ENCODE measurements at regions not wholly inside any gene's neighbourhood (a gene's known extent, or its start where the extent isn't known, plus 50 kb on each side); places are given as distances from the start of the nearest gene placed in this dataset.
"Not testable (repeated sequence)": the region's sequence is repeated elsewhere in the genome, so short reads cannot be mapped to it uniquely, and the experiment has no call there.

DNA sequence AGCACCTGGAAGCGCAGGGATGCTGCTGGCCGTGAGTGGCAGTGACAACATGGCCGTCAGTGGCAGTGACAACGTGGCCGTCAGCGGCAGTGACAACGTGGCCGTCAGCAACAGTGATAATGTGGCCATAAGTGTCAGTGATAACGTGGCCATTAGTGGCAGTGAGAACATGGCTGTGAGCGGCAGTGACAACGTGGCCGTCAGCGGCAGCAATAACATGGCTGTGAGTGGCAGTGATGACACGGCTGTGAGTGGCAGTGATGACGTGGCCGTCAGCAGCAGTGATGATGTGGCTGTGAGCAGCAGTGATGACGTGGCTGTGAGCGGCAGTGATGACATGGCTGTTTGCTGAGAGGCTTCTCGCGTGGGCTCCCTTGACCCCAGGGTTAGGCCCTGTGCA, 169.8 kb downstream of the ERMARD start:
- Mint-ChIP-seq H3K36me3 (no peaks in the 10 kb centered on the region), H3K27me3 (no peaks in the 10 kb centered on the region), H3K9me3 (no peaks in the 10 kb centered on the region), H3K4me1 (no peaks in the 10 kb centered on the region), H3K4me3 (no peak overlapping the region), H3K27ac (no peak overlapping the region)
- no peak for DNase-seq

DNA sequence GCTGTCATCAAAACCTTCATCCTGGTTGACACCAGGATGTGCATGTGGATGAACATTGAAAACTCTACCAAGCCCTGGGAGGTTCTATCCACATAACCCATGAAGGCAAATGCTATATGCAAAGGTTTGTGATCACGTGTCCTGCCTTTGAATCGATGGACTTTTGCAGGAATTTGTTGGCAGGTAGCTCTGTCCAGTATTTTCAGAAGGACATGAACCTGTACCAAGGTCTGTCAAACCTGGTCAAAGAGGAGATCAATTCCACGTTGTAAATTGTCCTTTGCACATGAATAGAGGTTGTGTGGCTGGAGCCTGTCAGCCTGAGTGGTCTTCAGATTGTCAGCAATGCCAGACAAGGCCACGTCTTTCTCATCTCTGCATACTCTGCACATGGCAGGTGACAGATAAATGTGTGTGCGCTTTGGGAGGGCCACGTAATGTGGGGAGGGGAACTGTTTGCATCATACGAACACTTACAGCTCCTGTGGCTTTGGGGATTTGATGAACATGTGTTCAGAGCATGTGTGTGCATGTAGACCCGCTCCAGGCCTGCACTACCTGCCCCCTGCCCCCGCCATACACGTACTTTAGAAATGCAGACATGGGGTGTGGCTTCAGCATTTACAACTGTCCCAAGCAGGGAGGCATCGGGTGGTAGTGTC, 169.1 kb downstream of the ERMARD start:
- H3K4me3 Mint-ChIP-seq = no peak overlapping the region
- no peaks in the 10 kb centered on the region for H3K4me1 Mint-ChIP-seq
- no peaks in the 10 kb centered on the region for H3K9me3 Mint-ChIP-seq
- no peaks in the 10 kb centered on the region for H3K27me3 Mint-ChIP-seq
- no peak overlapping the region for H3K27ac Mint-ChIP-seq
- no peaks in the 10 kb centered on the region for H3K36me3 Mint-ChIP-seq
- DNase-seq = no peak

DNA sequence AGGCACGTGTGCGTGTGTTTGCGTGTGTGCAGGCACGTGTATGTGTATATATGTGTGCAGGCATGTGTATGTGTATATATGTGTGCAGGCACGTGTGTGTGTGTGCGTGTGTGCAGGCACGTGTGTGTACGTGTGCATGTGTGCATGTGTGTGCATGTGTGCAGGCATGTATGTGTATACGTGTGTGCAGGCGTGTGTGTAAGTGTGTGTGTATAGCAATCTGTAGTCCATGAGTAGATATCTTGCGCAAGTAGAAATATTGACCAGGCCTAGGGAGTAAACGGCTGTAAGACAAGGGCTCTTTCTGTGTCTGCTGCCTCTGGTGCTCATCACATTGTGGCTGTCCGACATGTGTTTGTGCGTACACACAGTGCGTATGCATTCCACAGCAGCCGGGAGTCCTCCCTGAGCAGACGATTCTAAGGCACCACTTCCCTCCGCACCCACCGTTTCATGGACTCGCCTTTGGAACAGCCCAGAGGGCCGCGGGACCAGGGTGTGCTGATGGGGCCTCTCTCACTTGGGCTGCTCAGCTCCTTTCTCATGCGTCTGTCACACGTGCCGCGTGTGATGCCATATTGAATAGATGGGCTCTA, 167.6 kb downstream of the ERMARD start:
- Mint-ChIP-seq H3K9me3 (no peaks in the 10 kb centered on the region), H3K4me1 (no peaks in the 10 kb centered on the region), H3K27me3 (no peaks in the 10 kb centered on the region), H3K27ac (no peak overlapping the region), H3K4me3 (no peak overlapping the region), H3K36me3 (no peaks in the 10 kb centered on the region)
- no peak for DNase-seq

DNA sequence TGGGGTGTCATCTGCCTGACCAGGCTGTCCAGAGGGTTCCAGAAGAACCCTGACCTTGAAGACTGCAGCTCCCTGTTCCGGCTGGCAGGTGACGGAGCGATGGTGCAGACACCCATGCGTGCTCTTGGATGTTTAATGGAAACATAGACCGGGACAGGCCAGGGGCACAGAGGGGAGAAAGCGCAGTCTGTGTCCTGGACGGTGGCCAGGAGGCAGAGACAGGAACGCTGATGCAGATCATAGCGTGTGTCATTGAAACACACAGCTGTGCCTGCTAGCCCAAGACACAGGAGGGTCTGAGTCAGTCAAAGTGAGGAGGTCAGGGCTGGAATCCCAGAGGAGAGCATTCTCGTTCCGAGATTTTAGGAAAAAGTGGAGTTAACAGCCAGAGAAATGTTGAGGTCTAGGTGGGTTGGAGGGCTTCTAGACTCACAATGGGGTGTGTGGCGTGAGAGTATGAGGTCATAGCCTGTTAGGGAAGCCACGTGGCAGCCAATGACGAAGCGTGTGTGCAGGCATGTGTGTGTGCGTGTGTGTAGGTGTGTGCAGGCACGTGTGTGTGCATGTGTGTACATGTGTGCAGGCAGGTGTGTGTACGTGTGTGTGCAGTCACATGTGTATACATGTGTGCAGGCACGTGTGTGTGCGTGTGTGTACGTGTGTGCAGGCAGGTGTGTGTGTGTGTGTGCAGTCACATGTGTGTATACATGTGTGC, 167.0 kb downstream of the ERMARD start:
- Mint-ChIP-seq H3K27ac (no peak overlapping the region), H3K36me3 (no peaks in the 10 kb centered on the region), H3K27me3 (no peaks in the 10 kb centered on the region), H3K9me3 (no peaks in the 10 kb centered on the region), H3K4me1 (no peaks in the 10 kb centered on the region), H3K4me3 (no peak overlapping the region)
- DNase-seq = no peak

DNA sequence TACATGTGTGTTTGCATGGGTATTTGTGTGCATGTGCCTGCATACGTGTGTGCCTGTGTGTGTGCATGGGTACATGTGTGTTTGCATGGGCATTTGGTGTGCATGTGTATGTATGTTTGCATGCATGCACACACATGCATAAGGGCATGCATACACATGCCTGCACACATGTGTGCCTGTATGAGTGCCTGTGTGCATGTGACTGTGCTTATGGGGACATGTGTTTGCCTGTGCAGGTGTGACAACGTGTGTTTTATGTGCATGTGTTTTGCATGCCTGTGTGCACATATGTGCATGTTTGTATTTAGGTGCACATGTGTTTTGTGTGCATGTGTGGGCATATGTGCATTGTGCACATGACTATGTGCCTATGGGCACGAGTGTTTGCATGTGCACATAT, 165.7 kb downstream of the ERMARD start:
- no peak overlapping the region for H3K4me3 Mint-ChIP-seq
- H3K4me1 Mint-ChIP-seq = peaks cover 2% of the 10 kb centered on the region
- H3K36me3 Mint-ChIP-seq = no peaks in the 10 kb centered on the region
- H3K27me3 Mint-ChIP-seq = no peaks in the 10 kb centered on the region
- DNase-seq = no peak
- no peak overlapping the region for H3K27ac Mint-ChIP-seq
- H3K9me3 Mint-ChIP-seq = no peaks in the 10 kb centered on the region

DNA sequence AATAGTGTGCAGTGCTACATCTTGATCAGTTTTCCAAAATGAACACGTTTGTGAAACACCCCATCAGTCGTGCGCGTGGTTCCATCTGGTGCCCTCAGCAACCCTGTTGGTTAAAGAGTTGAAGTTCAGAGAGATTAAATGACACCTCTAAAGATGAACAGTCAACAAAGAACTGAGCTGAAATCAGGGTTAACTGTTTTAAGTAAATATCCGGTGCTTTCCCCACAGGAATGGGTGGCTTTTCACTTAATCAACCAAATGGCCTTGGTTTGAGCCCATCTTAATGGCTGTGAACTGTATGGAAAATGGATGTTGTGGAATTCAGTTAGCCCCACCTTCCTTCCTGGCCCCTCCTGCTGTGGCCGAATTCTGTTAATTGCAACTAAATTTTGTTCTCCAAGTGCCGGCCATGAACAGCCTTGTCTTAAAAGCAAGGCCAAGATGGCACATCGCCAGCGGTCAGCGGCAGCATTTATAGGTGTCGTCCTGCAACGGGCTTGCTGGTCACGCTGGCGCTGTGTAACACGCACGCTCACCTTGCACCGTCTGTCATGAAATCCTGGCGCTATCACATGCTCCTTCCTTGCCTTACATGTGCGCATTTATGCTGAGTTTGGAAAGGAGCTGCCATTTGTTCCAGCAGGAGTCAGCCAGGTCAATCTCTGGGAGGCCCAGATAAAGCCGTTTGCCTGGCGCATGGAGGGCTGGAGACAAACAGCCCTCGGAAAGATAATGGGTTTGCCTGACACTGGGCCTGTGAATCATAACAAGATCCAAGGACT, 164.5 kb downstream of the ERMARD start:
- Mint-ChIP-seq H3K4me3 (no peak overlapping the region), H3K36me3 (no peaks in the 10 kb centered on the region), H3K27ac (no peak overlapping the region), H3K9me3 (no peaks in the 10 kb centered on the region), H3K27me3 (no peaks in the 10 kb centered on the region), H3K4me1 (peaks cover 2% of the 10 kb centered on the region)
- DNase-seq = no peak

DNA sequence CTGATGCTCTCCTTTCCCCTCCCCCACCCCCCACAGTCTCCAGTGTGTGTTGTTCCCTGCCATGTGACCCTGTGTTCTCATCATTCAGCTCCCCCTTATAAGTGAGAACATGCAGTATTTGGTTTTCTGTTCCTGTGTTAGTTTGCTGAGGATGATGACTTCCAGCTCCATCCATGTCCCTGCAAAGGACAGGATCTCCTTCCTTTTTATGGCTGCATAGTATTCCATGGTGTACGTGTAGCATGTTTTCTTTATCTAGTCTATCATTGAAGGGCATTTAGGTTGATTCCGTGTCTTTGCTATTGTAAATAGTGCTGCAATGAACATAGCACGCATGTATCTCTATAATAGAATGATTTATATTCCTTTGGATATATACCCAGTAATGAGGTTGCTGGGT, 162.3 kb downstream of the ERMARD start:
- H3K4me3 Mint-ChIP-seq, H3K27ac Mint-ChIP-seq, H3K4me1 Mint-ChIP-seq, H3K27me3 Mint-ChIP-seq, H3K36me3 Mint-ChIP-seq, DNase-seq, H3K9me3 Mint-ChIP-seq: not testable (repeated sequence)

DNA sequence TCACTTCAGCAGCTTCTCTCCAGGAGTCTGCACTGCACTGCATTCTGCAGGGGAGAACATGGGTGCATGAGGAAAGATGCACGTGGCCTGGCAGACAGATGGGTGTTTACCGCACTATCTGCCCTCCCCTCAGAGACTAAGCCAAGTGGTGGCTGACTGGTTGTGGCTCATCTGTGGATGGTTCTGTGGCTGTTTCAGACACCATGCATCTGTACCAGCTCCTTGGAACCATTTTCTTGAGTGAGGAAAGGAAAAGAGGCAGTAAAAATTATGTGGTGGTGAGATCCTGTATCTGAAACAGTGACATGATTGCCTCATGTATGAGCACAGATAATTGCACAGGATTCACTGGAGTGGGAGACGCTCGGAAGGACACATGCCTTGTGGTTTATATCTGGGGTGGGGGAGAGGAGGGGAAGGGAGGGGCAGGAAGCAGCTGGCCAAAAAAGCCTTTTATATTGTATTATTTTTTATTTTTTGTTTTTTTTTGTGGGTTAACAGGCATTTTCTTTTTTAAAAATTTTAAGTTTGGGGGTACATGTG, 161.7 kb downstream of the ERMARD start:
- H3K4me3 Mint-ChIP-seq = no peak overlapping the region
- H3K4me1 Mint-ChIP-seq = peaks cover 2% of the 10 kb centered on the region
- no peaks in the 10 kb centered on the region for H3K27me3 Mint-ChIP-seq
- no peak overlapping the region for H3K27ac Mint-ChIP-seq
- H3K36me3 Mint-ChIP-seq = no peaks in the 10 kb centered on the region
- no peak for DNase-seq
- H3K9me3 Mint-ChIP-seq = no peaks in the 10 kb centered on the region

DNA sequence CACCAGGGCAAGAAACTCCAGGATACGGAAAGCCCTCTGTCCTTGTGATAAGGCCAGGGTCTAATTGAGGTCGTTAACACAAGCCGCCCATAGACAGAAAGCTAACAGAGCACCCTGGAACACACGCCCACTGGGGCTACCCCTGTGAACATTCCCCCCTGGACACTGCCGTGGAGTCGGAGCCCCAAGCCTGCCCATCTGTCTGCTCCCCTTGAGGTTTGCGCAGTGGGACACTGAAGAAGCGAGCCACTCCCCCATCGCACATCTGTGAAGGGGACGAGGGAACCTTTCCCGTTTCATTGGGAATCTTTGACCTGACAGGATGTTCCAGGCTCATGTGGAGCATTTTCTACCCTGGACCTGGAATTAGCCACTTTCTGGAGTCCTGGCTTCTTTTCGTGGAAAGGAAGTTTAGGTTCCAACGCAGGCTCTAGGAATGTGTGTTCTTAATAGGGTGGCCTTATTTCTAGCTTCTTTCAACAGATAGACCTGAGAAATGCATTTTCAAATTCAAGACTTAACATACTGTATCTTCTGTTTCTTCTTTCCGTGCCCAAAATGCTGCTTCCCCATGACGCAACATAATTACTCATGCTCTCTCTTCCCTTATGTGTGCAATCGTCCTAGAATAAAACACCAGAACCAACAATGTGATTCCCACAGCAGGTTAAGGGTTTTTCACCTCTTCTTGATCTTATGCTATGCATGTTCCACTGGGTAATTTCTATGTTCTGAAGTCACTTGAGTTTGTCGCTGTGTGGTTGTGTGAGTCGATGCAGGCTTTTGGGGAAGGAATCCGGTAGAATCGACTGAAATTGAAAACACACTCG, 161.1 kb downstream of the ERMARD start:
- no peaks in the 10 kb centered on the region for H3K36me3 Mint-ChIP-seq
- no peak overlapping the region for H3K27ac Mint-ChIP-seq
- H3K27me3 Mint-ChIP-seq = no peaks in the 10 kb centered on the region
- no peak for DNase-seq
- H3K9me3 Mint-ChIP-seq = no peaks in the 10 kb centered on the region
- H3K4me3 Mint-ChIP-seq = no peak overlapping the region
- peaks cover 2% of the 10 kb centered on the region for H3K4me1 Mint-ChIP-seq

DNA sequence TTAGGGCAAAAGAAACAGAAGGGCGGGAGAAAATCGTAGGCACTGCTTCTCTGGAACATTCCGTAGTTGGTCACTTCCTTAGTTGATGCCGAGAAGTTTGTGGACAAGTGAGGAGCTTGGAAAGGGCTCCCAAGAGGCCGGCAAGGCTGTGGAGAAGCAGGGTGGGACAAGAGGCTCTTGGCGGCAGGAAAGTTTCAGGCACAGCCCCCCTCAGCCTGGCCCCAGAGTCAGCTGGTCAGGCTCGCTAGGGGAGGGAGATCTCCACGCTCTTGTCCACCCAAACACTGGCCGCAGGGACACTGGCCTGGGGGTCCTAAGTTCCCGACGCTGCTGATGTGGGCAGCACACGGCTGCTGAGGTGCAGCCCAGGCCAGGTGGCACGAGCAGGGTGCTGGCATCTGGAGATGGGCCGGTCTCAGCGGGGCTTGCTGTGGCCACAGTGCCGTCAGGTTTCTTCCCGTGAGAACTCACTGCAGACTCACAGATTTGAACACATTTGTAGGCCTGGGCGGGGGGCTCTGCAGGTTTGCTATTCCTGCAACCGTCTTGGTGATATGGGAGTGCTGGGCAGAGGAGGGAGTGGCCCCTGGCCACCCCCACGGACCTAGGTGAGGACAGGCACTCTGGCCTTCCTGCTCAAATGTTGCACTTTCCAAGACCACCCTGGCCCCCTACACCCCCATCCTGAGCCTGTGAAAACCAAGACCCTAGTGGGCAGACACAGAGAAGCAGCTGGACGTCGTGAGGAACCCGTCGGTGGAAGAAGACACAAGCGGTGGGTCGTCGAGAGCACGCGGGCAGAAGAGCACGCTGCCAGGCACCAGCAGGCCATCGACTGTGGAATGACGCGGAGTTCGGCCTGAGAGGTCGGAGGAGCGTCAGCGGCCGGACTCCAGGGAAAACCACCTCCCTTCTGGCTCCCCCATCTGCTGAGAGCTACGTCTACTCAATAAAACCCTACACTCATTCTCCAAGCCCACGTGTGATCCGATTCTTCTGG, 160.1 kb downstream of the ERMARD start:
- H3K36me3 Mint-ChIP-seq = no peaks in the 10 kb centered on the region
- peaks cover 2% of the 10 kb centered on the region for H3K4me1 Mint-ChIP-seq
- H3K27ac Mint-ChIP-seq = no peak overlapping the region
- no peak for DNase-seq
- no peaks in the 10 kb centered on the region for H3K9me3 Mint-ChIP-seq
- H3K4me3 Mint-ChIP-seq = no peak overlapping the region
- no peaks in the 10 kb centered on the region for H3K27me3 Mint-ChIP-seq

DNA sequence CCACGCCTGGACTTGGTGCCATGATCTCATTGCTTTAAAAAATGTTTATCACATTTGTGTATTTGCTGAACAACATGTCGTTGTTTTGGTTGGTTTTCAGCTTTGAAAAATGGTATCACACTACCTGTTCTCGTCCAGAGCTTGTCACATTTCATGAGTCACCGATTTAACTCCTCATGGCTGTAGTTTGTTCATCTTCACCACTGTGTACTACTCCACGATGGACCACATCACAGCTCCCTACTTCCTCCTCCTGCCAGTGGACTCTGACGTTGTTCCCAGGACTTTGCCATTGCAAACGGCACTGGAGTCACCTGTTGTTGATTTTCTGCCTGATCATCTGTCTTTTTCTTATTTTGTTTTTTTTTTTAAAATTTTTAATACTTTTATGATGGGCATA, 157.7 kb downstream of the ERMARD start:
- H3K27ac Mint-ChIP-seq = no peak overlapping the region
- no peaks in the 10 kb centered on the region for H3K9me3 Mint-ChIP-seq
- H3K4me1 Mint-ChIP-seq = peaks cover 2% of the 10 kb centered on the region
- no peak for DNase-seq
- no peak overlapping the region for H3K4me3 Mint-ChIP-seq
- H3K27me3 Mint-ChIP-seq = no peaks in the 10 kb centered on the region
- H3K36me3 Mint-ChIP-seq = no peaks in the 10 kb centered on the region

DNA sequence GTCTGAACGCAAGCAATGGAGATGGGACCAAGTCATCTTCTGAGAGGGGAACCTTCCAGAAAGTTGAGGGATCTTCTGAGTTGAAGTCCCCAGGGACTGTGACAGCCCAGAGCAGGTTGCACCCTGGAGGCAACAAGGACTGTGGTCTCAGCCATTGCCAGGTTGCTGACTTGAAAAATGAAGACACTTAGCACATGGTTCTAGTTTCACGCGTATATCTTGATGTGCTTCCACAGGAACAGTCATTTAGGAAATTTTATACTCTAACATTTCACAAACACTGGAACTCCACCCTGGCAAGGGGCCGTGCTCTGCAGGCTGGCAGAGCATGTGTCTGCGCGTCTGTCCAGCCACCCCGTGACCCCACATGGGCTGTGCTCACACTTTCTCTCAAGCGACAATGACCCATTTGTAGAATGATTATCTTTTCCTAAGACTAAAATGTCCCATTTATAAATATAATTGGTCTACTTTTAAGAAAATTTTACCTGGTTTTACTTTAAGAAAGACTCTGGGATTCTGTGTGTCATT, 157.0 kb downstream of the ERMARD start:
- Mint-ChIP-seq H3K27ac (no peak overlapping the region), H3K9me3 (no peaks in the 10 kb centered on the region), H3K4me1 (peaks cover 2% of the 10 kb centered on the region), H3K4me3 (no peak overlapping the region), H3K36me3 (no peaks in the 10 kb centered on the region), H3K27me3 (no peaks in the 10 kb centered on the region)
- DNase-seq = no peak

DNA sequence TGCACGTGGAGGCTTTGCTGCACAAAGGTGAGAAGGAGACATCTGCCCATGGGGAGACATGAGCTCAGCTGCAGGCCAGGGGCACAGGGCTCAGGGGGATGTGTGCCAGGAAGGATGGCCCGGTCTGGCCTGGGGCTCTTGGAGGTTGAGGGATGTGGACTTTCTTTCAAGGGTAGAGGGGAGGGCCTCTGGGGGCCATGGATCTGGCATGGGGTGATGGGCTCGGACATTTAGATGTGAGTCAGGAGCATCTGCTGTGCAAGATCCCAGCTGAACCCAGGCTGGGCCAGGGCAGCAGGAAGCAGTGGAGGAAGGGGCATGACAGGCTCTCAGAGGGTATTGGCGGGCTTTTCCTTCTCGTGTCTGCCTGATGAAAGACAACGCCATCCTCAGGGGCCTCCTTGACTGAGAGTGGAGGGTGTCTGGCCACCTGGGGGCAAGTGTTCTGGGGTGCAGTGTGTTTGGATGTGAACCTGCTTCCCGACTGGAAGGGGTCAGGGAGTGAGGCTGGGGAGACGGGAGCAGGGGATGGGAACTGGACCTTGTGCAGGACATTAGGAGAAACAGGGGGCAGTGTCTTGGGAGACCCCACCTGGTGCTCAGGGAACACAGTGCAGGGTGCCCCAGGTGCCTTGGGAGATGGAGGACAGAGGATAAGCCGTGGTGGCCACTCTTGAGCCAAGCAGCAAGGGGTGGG, 156.1 kb downstream of the ERMARD start:
- Mint-ChIP-seq H3K27ac (no peak overlapping the region), H3K4me1 (no peaks in the 10 kb centered on the region), H3K4me3 (no peak overlapping the region), H3K27me3 (no peaks in the 10 kb centered on the region), H3K9me3 (no peaks in the 10 kb centered on the region), H3K36me3 (no peaks in the 10 kb centered on the region)
- no peak for DNase-seq
